Type B pancreatic cell (in vitro differentiated cells): ENCODE measurements at regions not wholly inside any gene's neighbourhood (a gene's known extent, or its start where the extent isn't known, plus 50 kb on each side); places are given as distances from the start of the nearest gene placed in this dataset.

Source experiments
- DNase-seq: peaks from one replicate; pipeline ENCODE4 v3.0.0; 2021; ENCODE audit warnings: mixed read lengths; ENCODE audit not compliant: unreplicated experiment; ENCODE audit errors: extremely low spot score
- H3K27ac Mint-ChIP-seq: 2 replicates; pipeline ENCODE4 v1.8.0; 2021; ENCODE audit warnings: mild to moderate bottlenecking, mixed read lengths
- H3K27me3 Mint-ChIP-seq: 2 replicates; pipeline ENCODE4 v1.8.0; 2021; ENCODE audit warnings: mixed read lengths
- H3K36me3 Mint-ChIP-seq: 2 replicates; pipeline ENCODE4 v1.8.0; 2021; ENCODE audit warnings: mixed read lengths
- H3K4me1 Mint-ChIP-seq: one replicate; pipeline ENCODE4 v1.8.0; 2021; ENCODE audit warnings: mixed read lengths; ENCODE audit not compliant: unreplicated experiment
- H3K4me3 Mint-ChIP-seq: 2 replicates; pipeline ENCODE4 v1.8.0; 2021; ENCODE audit warnings: mild to moderate bottlenecking, mixed read lengths
- H3K9me3 Mint-ChIP-seq: 2 replicates; pipeline ENCODE4 v1.8.0; 2021; ENCODE audit warnings: mixed read lengths
- TF ChIP-seq, protein P1 (sequence below): fragments of 200-600 bp; sonication (generic); conservative IDR thresholded peaks from 2 replicates; pipeline ENCODE4 v1.5.0; 2021; ENCODE audit warnings: antibody characterized with exemption, mild to moderate bottlenecking

DNA sequence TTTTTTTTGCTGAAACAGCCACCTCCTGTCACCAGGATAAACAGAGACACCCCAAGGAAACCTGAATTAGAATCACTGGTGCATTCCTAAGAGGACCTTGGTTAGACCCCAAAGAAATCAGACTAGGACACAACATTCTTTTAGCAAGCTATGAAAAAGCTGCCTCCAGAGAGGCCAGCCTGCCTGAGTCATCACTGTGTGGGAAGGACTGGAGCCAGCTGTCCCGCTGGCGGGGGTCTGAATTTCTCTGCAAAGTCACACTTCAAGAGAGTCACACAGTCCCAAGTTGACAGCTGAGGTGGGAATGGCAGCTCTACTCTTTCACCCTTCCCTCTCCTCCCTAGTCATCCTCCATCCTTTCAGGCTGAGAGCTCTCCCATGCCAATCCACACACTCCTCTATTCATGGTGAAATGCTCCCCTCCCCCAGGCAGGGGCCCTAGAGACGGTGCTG lies 405.0 kb upstream of the POU3F1 start:
- no peak overlapping the region for H3K27ac Mint-ChIP-seq
- peaks cover 38% of the 10 kb centered on the region for H3K27me3 Mint-ChIP-seq
- no peaks in the 10 kb centered on the region for H3K9me3 Mint-ChIP-seq
- H3K4me1 Mint-ChIP-seq, result peaks cover 14% of the 10 kb centered on the region
- no peak for DNase-seq
- no peaks in the 10 kb centered on the region for H3K36me3 Mint-ChIP-seq
- no peak overlapping the region for H3K4me3 Mint-ChIP-seq
- TF ChIP-seq, protein P1, sequence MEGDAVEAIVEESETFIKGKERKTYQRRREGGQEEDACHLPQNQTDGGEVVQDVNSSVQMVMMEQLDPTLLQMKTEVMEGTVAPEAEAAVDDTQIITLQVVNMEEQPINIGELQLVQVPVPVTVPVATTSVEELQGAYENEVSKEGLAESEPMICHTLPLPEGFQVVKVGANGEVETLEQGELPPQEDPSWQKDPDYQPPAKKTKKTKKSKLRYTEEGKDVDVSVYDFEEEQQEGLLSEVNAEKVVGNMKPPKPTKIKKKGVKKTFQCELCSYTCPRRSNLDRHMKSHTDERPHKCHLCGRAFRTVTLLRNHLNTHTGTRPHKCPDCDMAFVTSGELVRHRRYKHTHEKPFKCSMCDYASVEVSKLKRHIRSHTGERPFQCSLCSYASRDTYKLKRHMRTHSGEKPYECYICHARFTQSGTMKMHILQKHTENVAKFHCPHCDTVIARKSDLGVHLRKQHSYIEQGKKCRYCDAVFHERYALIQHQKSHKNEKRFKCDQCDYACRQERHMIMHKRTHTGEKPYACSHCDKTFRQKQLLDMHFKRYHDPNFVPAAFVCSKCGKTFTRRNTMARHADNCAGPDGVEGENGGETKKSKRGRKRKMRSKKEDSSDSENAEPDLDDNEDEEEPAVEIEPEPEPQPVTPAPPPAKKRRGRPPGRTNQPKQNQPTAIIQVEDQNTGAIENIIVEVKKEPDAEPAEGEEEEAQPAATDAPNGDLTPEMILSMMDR, result no peak

DNA sequence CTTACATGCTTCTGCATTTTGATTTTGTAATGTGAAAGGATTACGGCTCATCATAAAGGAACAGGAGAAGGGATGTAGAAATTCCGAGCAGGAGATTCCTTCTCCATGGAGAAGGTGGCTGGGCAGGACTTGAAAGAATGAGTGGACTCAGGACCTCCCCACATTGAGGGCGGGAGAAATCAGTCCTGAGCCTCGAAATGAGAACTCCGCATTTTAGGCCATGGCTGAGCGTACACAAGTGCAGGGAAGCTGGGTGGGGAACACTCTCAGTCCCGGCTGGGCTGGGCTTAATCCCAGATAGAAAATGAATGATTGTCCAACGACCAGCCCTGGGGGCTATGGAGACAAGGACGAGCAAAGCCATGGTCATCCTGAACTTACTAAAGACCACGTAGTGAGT lies 402.3 kb upstream of the POU3F1 start:
- DNase-seq, result no peak
- H3K36me3 Mint-ChIP-seq, result no peaks in the 10 kb centered on the region
- no peaks in the 10 kb centered on the region for H3K9me3 Mint-ChIP-seq
- no peak overlapping the region for H3K27ac Mint-ChIP-seq
- no peak overlapping the region for H3K4me3 Mint-ChIP-seq
- H3K27me3 Mint-ChIP-seq, result peaks cover 44% of the 10 kb centered on the region
- TF ChIP-seq, protein P1, result no peak
- peaks cover 7% of the 10 kb centered on the region for H3K4me1 Mint-ChIP-seq

DNA sequence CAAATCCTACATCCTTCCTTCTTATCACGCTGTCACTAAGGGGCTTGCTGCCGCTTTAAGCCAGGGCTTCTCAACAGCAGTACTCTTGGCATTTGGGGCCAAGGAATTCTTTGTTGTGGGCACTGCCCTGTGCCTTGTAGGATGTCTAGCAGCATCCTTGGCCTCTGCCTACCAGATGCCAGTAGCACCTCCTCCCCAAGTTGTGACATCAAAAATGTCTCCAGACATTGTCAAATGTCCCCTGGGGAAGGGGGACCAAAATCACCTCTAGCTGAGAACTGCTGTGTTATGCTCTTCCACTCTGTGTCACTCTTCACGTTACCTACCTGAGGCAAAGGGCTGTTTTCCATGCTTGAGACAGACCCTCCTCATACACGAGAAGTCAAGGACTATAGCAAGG lies 400.3 kb upstream of the POU3F1 start:
- peaks cover 7% of the 10 kb centered on the region for H3K4me1 Mint-ChIP-seq
- H3K9me3 Mint-ChIP-seq, result no peaks in the 10 kb centered on the region
- peaks cover 48% of the 10 kb centered on the region for H3K27me3 Mint-ChIP-seq
- no peak overlapping the region for H3K4me3 Mint-ChIP-seq
- no peak for DNase-seq
- no peak overlapping the region for H3K27ac Mint-ChIP-seq
- TF ChIP-seq, protein P1, result no peak
- no peaks in the 10 kb centered on the region for H3K36me3 Mint-ChIP-seq

DNA sequence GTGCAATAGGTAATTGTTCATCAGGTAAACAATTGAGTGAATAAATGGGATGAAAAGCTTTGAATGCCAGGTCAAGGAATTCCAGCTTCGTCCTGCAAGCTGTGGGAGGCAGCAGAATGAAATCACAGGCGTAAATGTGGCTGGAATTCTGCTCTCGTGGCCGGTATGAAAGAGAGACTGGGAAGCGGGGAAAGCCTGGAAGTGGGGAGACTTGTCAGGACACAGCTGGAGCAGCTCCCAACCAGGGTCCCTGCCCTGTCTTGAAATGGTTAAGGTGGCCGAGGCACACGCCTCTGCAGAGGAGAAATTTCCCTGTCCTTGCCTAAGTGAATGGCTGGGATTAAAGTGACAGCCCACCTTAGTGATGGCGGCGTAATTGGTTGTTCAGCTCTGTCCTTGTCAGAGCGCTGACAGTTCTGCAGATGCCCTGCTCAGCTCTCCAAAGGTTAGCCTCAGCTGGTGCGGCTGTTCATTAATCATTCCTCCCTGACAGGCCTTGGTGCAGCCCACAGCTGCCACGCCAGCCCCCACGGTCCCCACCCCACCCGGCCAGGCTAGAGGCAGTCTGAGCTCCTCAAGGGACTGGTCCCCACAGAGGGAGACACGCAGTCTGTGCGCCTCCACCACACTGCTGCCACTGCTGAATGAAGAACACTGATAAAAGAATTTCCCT lies 398.3 kb upstream of the POU3F1 start:
- Mint-ChIP-seq H3K27ac (no peak overlapping the region), H3K4me3 (no peak overlapping the region), H3K9me3 (no peaks in the 10 kb centered on the region), H3K36me3 (no peaks in the 10 kb centered on the region), H3K27me3 (peaks cover 48% of the 10 kb centered on the region), H3K4me1 (peaks cover 7% of the 10 kb centered on the region)
- no peak for DNase-seq
- TF ChIP-seq, protein P1, result no peak

- Mint-ChIP-seq H3K9me3 (no peaks in the 10 kb centered on the region), H3K4me1 (peaks cover 7% of the 10 kb centered on the region), H3K27me3 (peaks cover 48% of the 10 kb centered on the region), H3K27ac (no peak overlapping the region), H3K4me3 (no peak overlapping the region), H3K36me3 (no peaks in the 10 kb centered on the region)
- no peak for DNase-seq
- TF ChIP-seq, protein P1, result no peak
These were observed 397.7 kb upstream of the POU3F1 start for GRCh38 chr1:38444311-38444710.
